ENCODE measurements at regions not wholly inside any gene's neighbourhood (a gene's known extent, or its start where the extent isn't known, plus 50 kb on each side); places are given as distances from the start of the nearest gene placed in this dataset.

GRCh38 chr2:8174641-8175257, 507.1 kb upstream of the ID2 start:
- no peak for DNase-seq (ENCODE audit: low read depth)

- no peak for DNase-seq (ENCODE audit: low read depth)
Observed at GRCh38 chr2:8176887-8177286, 505.0 kb upstream of the ID2 start.

- no peak for DNase-seq (ENCODE audit: low read depth)
Observed at GRCh38 chr2:8177566-8177965, 504.3 kb upstream of the ID2 start.

GRCh38 chr2:8178911-8179310, 502.9 kb upstream of the ID2 start:
- no peak for DNase-seq (ENCODE audit: low read depth)

- no peak for DNase-seq (ENCODE audit: low read depth)
Observed at GRCh38 chr2:8189316-8189715, 492.5 kb upstream of the ID2 start.

- DNase-seq (ENCODE audit: low read depth), result no peak
Observed at GRCh38 chr2:8190279-8190678, 491.6 kb upstream of the ID2 start.

GRCh38 chr2:8191427-8191826, 490.4 kb upstream of the ID2 start:
- DNase-seq (ENCODE audit: low read depth), result no peak

- DNase-seq (ENCODE audit: low read depth), result no peak
Observed at GRCh38 chr2:8193146-8193545, 488.7 kb upstream of the ID2 start.

- no peak for DNase-seq (ENCODE audit: low read depth)
Observed at GRCh38 chr2:8193686-8194615, 487.9 kb upstream of the ID2 start.

- no peak for DNase-seq (ENCODE audit: low read depth)
Observed at GRCh38 chr2:8195784-8196183, 486.1 kb upstream of the ID2 start.

GRCh38 chr2:8196316-8196715, 485.5 kb upstream of the ID2 start:
- DNase-seq (ENCODE audit: low read depth), result peak; percentile 11

- peak; percentile 70 for DNase-seq (ENCODE audit: low read depth)
Observed at GRCh38 chr2:8197101-8197500, 484.8 kb upstream of the ID2 start.

- DNase-seq (ENCODE audit: low read depth), result no peak
Observed at GRCh38 chr2:8197825-8198224, 484.0 kb upstream of the ID2 start.

- DNase-seq (ENCODE audit: low read depth), result no peak
Observed at GRCh38 chr2:8198766-8199382, 483.0 kb upstream of the ID2 start.

- DNase-seq (ENCODE audit: low read depth), result no peak
Observed at GRCh38 chr2:8202132-8202531, 479.7 kb upstream of the ID2 start.

GRCh38 chr2:8203364-8203763, 478.5 kb upstream of the ID2 start:
- DNase-seq (ENCODE audit: low read depth), result no peak

- DNase-seq (ENCODE audit: low read depth), result no peak
Observed at GRCh38 chr2:8204711-8205110, 477.1 kb upstream of the ID2 start.

- no peak for DNase-seq (ENCODE audit: low read depth)
Observed at GRCh38 chr2:8209494-8209893, 472.4 kb upstream of the ID2 start.

GRCh38 chr2:8211384-8211783, 470.5 kb upstream of the ID2 start:
- no peak for DNase-seq (ENCODE audit: low read depth)

GRCh38 chr2:8212239-8212638, 469.6 kb upstream of the ID2 start:
- no peak for DNase-seq (ENCODE audit: low read depth)

GRCh38 chr2:8214036-8214615, 467.7 kb upstream of the ID2 start:
- DNase-seq (ENCODE audit: low read depth), result peak; percentile 41

Measured in HT1080 (cell line).